HG03039 (cell line): ENCODE measurements at regions not wholly inside any gene's neighbourhood (a gene's known extent, or its start where the extent isn't known, plus 50 kb on each side); places are given as distances from the start of the nearest gene placed in this dataset.

Source experiments
- ATAC-seq: cut with Tn5 transposase; IDR thresholded peaks from one replicate; pipeline ENCODE4 v1.9.1; 2021; ENCODE audit warnings: mild to moderate bottlenecking, moderate library complexity; ENCODE audit not compliant: unreplicated experiment

GRCh38 chr14:24693983-24694382 lies 60.0 kb upstream of the GZMB start:
- no peak for ATAC-seq

GRCh38 chr14:24693353-24693737 lies 59.4 kb upstream of the GZMB start:
- ATAC-seq: no peak

GRCh38 chr14:24692382-24693352 lies 58.7 kb upstream of the GZMB start:
- ATAC-seq: no peak

- ATAC-seq: no peak
Measured at GRCh38 chr14:24690492-24690891, 56.5 kb upstream of the GZMB start.

GRCh38 chr14:24688030-24688658 lies 54.2 kb upstream of the GZMB start:
- ATAC-seq: no peak
